T-cell (primary cell): ENCODE measurements at regions not wholly inside any gene's neighbourhood (a gene's known extent, or its start where the extent isn't known, plus 50 kb on each side); places are given as distances from the start of the nearest gene placed in this dataset.

Source experiments
- ATAC-seq, 4 experiments: fragments of 200-7000 bp in 3 of 4; fragments of 150-1000 bp in 1 of 4; cut with Tn5 transposase; replicated peaks in 1 of 4; 1 replicate in 3 of 4; 2 replicates in 1 of 4; pipeline ENCODE4 v1.10.0; 2021; ENCODE audit warnings: moderate library complexity in 3 of 4, mild to moderate bottlenecking in 2 of 4, moderate number of reproducible peaks in 1 of 4
- CTCF ChIA-PET, 2 donors: fragments of 300-600 bp; sonication (Branson Sonifier 250); formaldehyde crosslinking; loops; one replicate each; lab custom pipeline; 2022; ENCODE audit warnings: antibody characterized with exemption in 2 of 2; lab: Charles Lee
- POLR2A ChIA-PET, 2 donors: fragments of 300-600 bp; sonication (Branson Sonifier 250); formaldehyde crosslinking; loops; one replicate each; lab custom pipeline; 2022; ENCODE audit warnings: antibody characterized with exemption in 2 of 2; lab: Charles Lee
- DNase-seq, 35 experiments: peaks; one replicate each; pipeline versions ENCODE4 v3.0.0 to v3.0.0-alpha.2; 2013 to 2023
- H3K27ac ChIP-seq: one replicate; pipeline ENCODE4 v1.5.1; 2013; ENCODE audit warnings: low read length
- H3K27me3 ChIP-seq, 2 experiments: replicated peaks in 1 of 2; 1 replicate in 1 of 2; 2 replicates in 1 of 2; pipeline versions ENCODE4 v1.6.1 to v1.7.0; 2013; ENCODE audit warnings: low read length in 1 of 2, mixed read lengths in 1 of 2; ENCODE audit not compliant: control insufficient read depth in 2 of 2, insufficient read depth in 2 of 2; ENCODE audit errors: extremely low read depth in 1 of 2
- H3K36me3 ChIP-seq, 2 donors: 1 replicate in 1 of 2; 2 replicates in 1 of 2; pipeline versions ENCODE4 v1.6.1 to v1.7.0; 2013; ENCODE audit warnings: low read length in 1 of 2; ENCODE audit not compliant: control insufficient read depth in 2 of 2, insufficient read depth in 1 of 2; ENCODE audit errors: extremely low read depth in 1 of 2
- H3K4me1 ChIP-seq, 2 experiments: 1 replicate in 1 of 2; 2 replicates in 1 of 2; pipeline versions ENCODE4 v1.6.1 to v1.7.0; 2013; ENCODE audit warnings: low read length in 2 of 2, mixed read lengths in 1 of 2; ENCODE audit not compliant: insufficient read depth in 2 of 2, control insufficient read depth in 1 of 2; ENCODE audit errors: extremely low read depth in 1 of 2
- H3K4me3 ChIP-seq, 2 donors: 1 replicate in 1 of 2; 2 replicates in 1 of 2; pipeline versions ENCODE4 v1.5.1 to v1.7.0; 2013; ENCODE audit warnings: mild to moderate bottlenecking in 2 of 2, low read length in 1 of 2, moderate library complexity in 1 of 2; ENCODE audit not compliant: control insufficient read depth in 1 of 2; ENCODE audit errors: extremely low read depth in 1 of 2
- H3K9me3 ChIP-seq: 2 replicates; pipeline ENCODE4 v1.7.0; 2013
- H3K27ac Mint-ChIP-seq, 2 donors: one replicate each; pipeline ENCODE4 v1.8.0; 2020 to 2021; ENCODE audit warnings: mild to moderate bottlenecking in 2 of 2, mixed read lengths in 2 of 2
- H3K27me3 Mint-ChIP-seq, 2 donors: one replicate each; pipeline ENCODE4 v1.8.0; 2021 to 2022; ENCODE audit warnings: mixed read lengths in 2 of 2
- H3K36me3 Mint-ChIP-seq: one replicate; pipeline ENCODE4 v1.8.0; 2021; ENCODE audit warnings: mixed read lengths
- H3K4me1 Mint-ChIP-seq, 3 donors: one replicate each; pipeline ENCODE4 v1.8.0; 2020 to 2022; ENCODE audit warnings: mixed read lengths in 3 of 3, mild to moderate bottlenecking in 1 of 3
- H3K4me3 Mint-ChIP-seq, 3 donors: one replicate each; pipeline ENCODE4 v1.8.0; 2020 to 2022; ENCODE audit warnings: mild to moderate bottlenecking in 3 of 3, mixed read lengths in 3 of 3, moderate library complexity in 3 of 3
- H3K9me3 Mint-ChIP-seq, 3 donors: one replicate each; pipeline ENCODE4 v1.8.0; 2020 to 2022; ENCODE audit warnings: mixed read lengths in 3 of 3
- WGBS: methylation state at CpG from one replicate; pipeline ENCODE4 v1.1.5; 2013; ENCODE audit warnings: missing lambda C conversion rate; ENCODE audit not compliant: insufficient coverage; 5-methylcytosine and 5-hydroxymethylcytosine counted together

GRCh38 chr21:27423906-27424595 lies 457.2 kb upstream of the ADAMTS5 start:
- no peak overlapping the region for H3K4me3 ChIP-seq
- H3K36me3 Mint-ChIP-seq: no peaks in the 10 kb centered on the region
- no peaks in the 10 kb centered on the region for H3K4me1 Mint-ChIP-seq
- H3K36me3 ChIP-seq: no peaks in the 10 kb centered on the region
- ATAC-seq (no peak), DNase-seq (no peak)
- H3K4me1 ChIP-seq: no peaks in the 10 kb centered on the region
- WGBS: 79% methylated on average over 2 of the region's 4 CpGs
- H3K27me3 Mint-ChIP-seq: no peaks in the 10 kb centered on the region
- no peak overlapping the region for H3K27ac ChIP-seq
- no peak overlapping the region for H3K27ac Mint-ChIP-seq
- no peak overlapping the region for H3K4me3 Mint-ChIP-seq
- H3K9me3 Mint-ChIP-seq: peaks cover 6 to 7% (median 6%) of the 10 kb centered on the region in 3 donors
- CTCF ChIA-PET: interaction anchor here in 1 of 2 donors (0.6 kb wide), 1 partner anchor 53 kb away, joined by 3 read pairs; no protein-coding TSS in a partner anchor
- no peaks in the 10 kb centered on the region for H3K27me3 ChIP-seq
- POLR2A ChIA-PET: no interaction called here
- H3K9me3 ChIP-seq: peaks cover 4% of the 10 kb centered on the region

- Histone ChIP-seq H3K27me3 (no peaks in the 10 kb centered on the region), H3K4me3 (no peak overlapping the region), H3K4me1 (no peaks in the 10 kb centered on the region), H3K36me3 (no peaks in the 10 kb centered on the region), H3K9me3 (peaks cover 2% of the 10 kb centered on the region), H3K27ac (no peak overlapping the region)
- POLR2A ChIA-PET: no interaction called here
- no peak overlapping the region for H3K4me3 Mint-ChIP-seq
- CTCF ChIA-PET: no interaction called here
- H3K27ac Mint-ChIP-seq: no peak overlapping the region
- no peaks in the 10 kb centered on the region for H3K36me3 Mint-ChIP-seq
- DNase-seq (no peak), ATAC-seq (no peak)
- peaks cover 6 to 7% (median 6%) of the 10 kb centered on the region in 3 donors for H3K9me3 Mint-ChIP-seq
- H3K4me1 Mint-ChIP-seq: no peaks in the 10 kb centered on the region
- 93% methylated on average over 3 of the region's 4 CpGs for WGBS
- H3K27me3 Mint-ChIP-seq: no peaks in the 10 kb centered on the region
Measured at GRCh38 chr21:27423038-27423437, 456.1 kb upstream of the ADAMTS5 start.

GRCh38 chr21:27422435-27422834 lies 455.5 kb upstream of the ADAMTS5 start:
- ATAC-seq (no peak), DNase-seq (no peak)
- H3K4me1 Mint-ChIP-seq: no peaks in the 10 kb centered on the region
- WGBS: no CpG with 5 or more reads among the region's 1 CpG
- Histone ChIP-seq H3K4me3 (no peak overlapping the region), H3K27me3 (no peaks in the 10 kb centered on the region), H3K4me1 (no peaks in the 10 kb centered on the region), H3K27ac (no peak overlapping the region), H3K36me3 (no peaks in the 10 kb centered on the region), H3K9me3 (peaks cover 2% of the 10 kb centered on the region)
- no peak overlapping the region for H3K27ac Mint-ChIP-seq
- H3K27me3 Mint-ChIP-seq: no peaks in the 10 kb centered on the region
- POLR2A ChIA-PET: no interaction called here
- no peaks in the 10 kb centered on the region for H3K36me3 Mint-ChIP-seq
- H3K4me3 Mint-ChIP-seq: no peak overlapping the region
- H3K9me3 Mint-ChIP-seq: peaks cover 5 to 6% (median 6%) of the 10 kb centered on the region in 3 donors
- CTCF ChIA-PET: no interaction called here

DNA sequence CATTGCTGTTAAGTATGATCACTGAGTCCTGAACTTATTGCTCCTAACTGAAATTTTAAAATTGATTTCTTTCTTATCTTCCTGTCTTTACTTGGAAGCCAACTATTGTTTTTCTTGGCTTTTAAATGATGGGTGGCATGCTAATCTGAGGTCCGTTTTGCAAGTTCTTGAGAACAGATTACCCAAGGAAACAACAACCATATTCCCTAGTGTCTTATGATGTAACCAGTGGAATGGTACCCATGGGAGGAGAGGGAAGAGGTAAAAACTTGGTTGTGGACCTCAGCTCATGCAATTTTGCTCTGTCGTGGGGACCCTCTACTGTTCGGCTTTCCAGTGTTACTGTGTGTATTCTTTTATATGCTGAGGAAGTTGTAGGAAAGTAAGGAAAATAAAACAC lies 454.8 kb upstream of the ADAMTS5 start:
- Histone ChIP-seq H3K27ac (no peak overlapping the region), H3K9me3 (peaks cover 2% of the 10 kb centered on the region), H3K27me3 (no peaks in the 10 kb centered on the region), H3K36me3 (no peaks in the 10 kb centered on the region), H3K4me3 (no peak overlapping the region), H3K4me1 (no peaks in the 10 kb centered on the region)
- Mint-ChIP-seq H3K36me3 (no peaks in the 10 kb centered on the region), H3K4me3 (no peak overlapping the region), H3K27me3 (no peaks in the 10 kb centered on the region), H3K4me1 (no peaks in the 10 kb centered on the region), H3K9me3 (peaks cover 6 to 9% (median 7%) of the 10 kb centered on the region in 3 donors), H3K27ac (no peak overlapping the region)
- ChIA-PET CTCF (no interaction called here), POLR2A (no interaction called here)
- ATAC-seq (no peak), DNase-seq (no peak)
- 88% methylated on average over 1 of the region's 3 CpGs for WGBS

DNA sequence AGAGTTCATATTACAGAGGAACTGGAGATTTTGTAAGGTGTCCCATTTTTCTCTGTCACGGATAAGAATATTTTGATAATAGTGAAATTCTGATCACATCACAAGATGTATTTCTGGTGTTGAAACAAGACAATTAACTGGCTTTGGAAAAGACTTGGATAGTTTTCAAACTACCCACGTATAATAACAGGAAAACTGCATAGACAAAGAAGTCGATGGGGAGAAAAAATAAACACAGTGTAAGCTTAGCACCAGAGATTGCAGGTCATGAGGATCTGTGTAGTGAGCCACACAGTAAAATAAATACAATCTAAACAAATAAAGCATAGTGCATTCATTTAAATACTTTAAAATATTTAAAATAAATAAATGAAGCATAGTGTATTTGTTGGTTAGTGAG lies 452.3 kb upstream of the ADAMTS5 start:
- Mint-ChIP-seq H3K27me3 (no peaks in the 10 kb centered on the region), H3K27ac (no peak overlapping the region), H3K9me3 (peaks cover 6 to 13% (median 9%) of the 10 kb centered on the region in 3 donors), H3K36me3 (no peaks in the 10 kb centered on the region), H3K4me1 (no peaks in the 10 kb centered on the region), H3K4me3 (no peak overlapping the region)
- POLR2A ChIA-PET: no interaction called here
- CTCF ChIA-PET: interaction anchor here in 1 of 2 donors (0.5 kb wide), 1 partner anchor 8 kb away, joined by 3 read pairs; no protein-coding TSS in a partner anchor
- Histone ChIP-seq H3K4me3 (no peak overlapping the region), H3K36me3 (no peaks in the 10 kb centered on the region), H3K27ac (no peak overlapping the region), H3K9me3 (no peaks in the 10 kb centered on the region), H3K27me3 (no peaks in the 10 kb centered on the region), H3K4me1 (no peaks in the 10 kb centered on the region)
- ATAC-seq (no peak), DNase-seq (no peak)
- WGBS: no CpG with 5 or more reads among the region's 3 CpGs

DNA sequence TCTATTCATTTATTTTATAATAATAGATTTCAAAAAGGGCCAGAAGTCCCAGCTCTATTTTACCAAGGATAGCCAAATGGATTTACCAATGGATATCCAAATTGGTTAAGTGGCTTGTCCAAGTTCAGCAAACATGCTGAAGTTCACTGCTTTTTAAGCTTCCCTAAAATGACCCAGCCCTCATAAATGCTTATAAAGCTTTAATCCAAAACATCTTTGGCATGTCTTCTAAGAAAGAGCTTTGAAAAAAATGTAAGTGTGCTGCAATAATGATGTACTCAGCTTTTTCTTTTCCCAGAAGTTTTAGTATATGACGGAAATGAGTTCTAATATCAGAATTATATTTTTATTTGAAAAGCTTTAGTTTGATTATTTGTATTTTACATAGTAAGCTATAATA lies 451.5 kb upstream of the ADAMTS5 start:
- no peaks in the 10 kb centered on the region for H3K4me1 Mint-ChIP-seq
- Histone ChIP-seq H3K9me3 (no peaks in the 10 kb centered on the region), H3K36me3 (no peaks in the 10 kb centered on the region), H3K4me1 (no peaks in the 10 kb centered on the region), H3K27me3 (no peaks in the 10 kb centered on the region), H3K4me3 (no peak overlapping the region), H3K27ac (no peak overlapping the region)
- CTCF ChIA-PET: interaction anchor here in 1 of 2 donors (0.5 kb wide), 1 partner anchor 8 kb away, joined by 3 read pairs; no protein-coding TSS in a partner anchor
- no peak overlapping the region for H3K4me3 Mint-ChIP-seq
- POLR2A ChIA-PET: no interaction called here
- DNase-seq: no peak
- no peaks in the 10 kb centered on the region for H3K27me3 Mint-ChIP-seq
- ATAC-seq: no peak
- no peak overlapping the region for H3K27ac Mint-ChIP-seq
- H3K36me3 Mint-ChIP-seq: no peaks in the 10 kb centered on the region
- no CpG with 5 or more reads among the region's 1 CpG for WGBS
- H3K9me3 Mint-ChIP-seq: peaks cover 6 to 13% (median 8%) of the 10 kb centered on the region in 3 donors
